ENCODE measurements at regions not wholly inside any gene's neighbourhood (a gene's known extent, or its start where the extent isn't known, plus 50 kb on each side); places are given as distances from the start of the nearest gene placed in this dataset.
"Not testable (repeated sequence)": the region's sequence is repeated elsewhere in the genome, so short reads cannot be mapped to it uniquely, and the experiment has no call there.

- no peaks in the 10 kb centered on the region for H3K4me1 Mint-ChIP-seq
- no peaks in the 10 kb centered on the region for H3K27me3 Mint-ChIP-seq
- DNase-seq = no peak
- CTCF ChIA-PET = no interaction called here
- no peaks in the 10 kb centered on the region for H3K36me3 Mint-ChIP-seq
- H3K4me3 Mint-ChIP-seq = no peak overlapping the region
- no peaks in the 10 kb centered on the region for H3K9me3 Mint-ChIP-seq
- no peak overlapping the region for H3K27ac Mint-ChIP-seq
Observed at GRCh38 chr7:10521306-10521705, 452.4 kb upstream of the PHF14 start.

- DNase-seq, H3K9me3 Mint-ChIP-seq, H3K27ac Mint-ChIP-seq, H3K36me3 Mint-ChIP-seq, CTCF ChIA-PET, H3K4me1 Mint-ChIP-seq, H3K4me3 Mint-ChIP-seq, H3K27me3 Mint-ChIP-seq: not testable (repeated sequence)
Observed at GRCh38 chr7:10533429-10533828, 440.2 kb upstream of the PHF14 start.

- no peaks in the 10 kb centered on the region for H3K27me3 Mint-ChIP-seq
- no peak for DNase-seq
- H3K4me3 Mint-ChIP-seq = no peak overlapping the region
- H3K36me3 Mint-ChIP-seq = no peaks in the 10 kb centered on the region
- no peak overlapping the region for H3K27ac Mint-ChIP-seq
- no peaks in the 10 kb centered on the region for H3K4me1 Mint-ChIP-seq
- CTCF ChIA-PET = no interaction called here
- H3K9me3 Mint-ChIP-seq = no peaks in the 10 kb centered on the region
Observed at GRCh38 chr7:10536561-10536960, 437.1 kb upstream of the PHF14 start.

GRCh38 chr7:10537764-10538163, 435.9 kb upstream of the PHF14 start:
- CTCF ChIA-PET = no interaction called here
- Mint-ChIP-seq H3K4me3 (no peak overlapping the region), H3K27me3 (no peaks in the 10 kb centered on the region), H3K27ac (no peak overlapping the region), H3K36me3 (no peaks in the 10 kb centered on the region), H3K4me1 (no peaks in the 10 kb centered on the region), H3K9me3 (no peaks in the 10 kb centered on the region)
- no peak for DNase-seq

GRCh38 chr7:10557375-10557774, 416.3 kb upstream of the PHF14 start:
- Mint-ChIP-seq H3K27ac (no peak overlapping the region), H3K9me3 (no peaks in the 10 kb centered on the region), H3K4me1 (no peaks in the 10 kb centered on the region), H3K27me3 (no peaks in the 10 kb centered on the region), H3K4me3 (no peak overlapping the region), H3K36me3 (no peaks in the 10 kb centered on the region)
- CTCF ChIA-PET = no interaction called here
- DNase-seq = no peak

GRCh38 chr7:10560497-10560896, 413.2 kb upstream of the PHF14 start:
- H3K36me3 Mint-ChIP-seq = no peaks in the 10 kb centered on the region
- no peaks in the 10 kb centered on the region for H3K9me3 Mint-ChIP-seq
- no peak overlapping the region for H3K4me3 Mint-ChIP-seq
- no peak for DNase-seq
- CTCF ChIA-PET = interaction anchor here (1.0 kb wide), 1 partner anchor 11 kb away, joined by 3 read pairs; no protein-coding TSS in a partner anchor
- no peaks in the 10 kb centered on the region for H3K4me1 Mint-ChIP-seq
- no peak overlapping the region for H3K27ac Mint-ChIP-seq
- no peaks in the 10 kb centered on the region for H3K27me3 Mint-ChIP-seq

- Mint-ChIP-seq H3K4me1 (no peaks in the 10 kb centered on the region), H3K36me3 (no peaks in the 10 kb centered on the region), H3K27ac (no peak overlapping the region), H3K4me3 (no peak overlapping the region), H3K9me3 (no peaks in the 10 kb centered on the region), H3K27me3 (no peaks in the 10 kb centered on the region)
- CTCF ChIA-PET = no interaction called here
- no peak for DNase-seq
Observed at GRCh38 chr7:10568891-10569290, 404.8 kb upstream of the PHF14 start.

- DNase-seq = no peak
- H3K27ac Mint-ChIP-seq = no peak overlapping the region
- H3K4me3 Mint-ChIP-seq = no peak overlapping the region
- no peaks in the 10 kb centered on the region for H3K4me1 Mint-ChIP-seq
- CTCF ChIA-PET = no interaction called here
- no peaks in the 10 kb centered on the region for H3K36me3 Mint-ChIP-seq
- no peaks in the 10 kb centered on the region for H3K9me3 Mint-ChIP-seq
- no peaks in the 10 kb centered on the region for H3K27me3 Mint-ChIP-seq
Observed at GRCh38 chr7:10571759-10572158, 401.9 kb upstream of the PHF14 start.

GRCh38 chr7:10577866-10578374, 395.8 kb upstream of the PHF14 start:
- no peak overlapping the region for H3K4me3 Mint-ChIP-seq
- CTCF ChIA-PET = no interaction called here
- H3K4me1 Mint-ChIP-seq = no peaks in the 10 kb centered on the region
- no peaks in the 10 kb centered on the region for H3K27me3 Mint-ChIP-seq
- H3K9me3 Mint-ChIP-seq = no peaks in the 10 kb centered on the region
- H3K36me3 Mint-ChIP-seq = no peaks in the 10 kb centered on the region
- H3K27ac Mint-ChIP-seq = no peak overlapping the region
- no peak for DNase-seq

GRCh38 chr7:10579561-10579960, 394.1 kb upstream of the PHF14 start:
- Mint-ChIP-seq H3K36me3 (no peaks in the 10 kb centered on the region), H3K27ac (no peak overlapping the region), H3K27me3 (no peaks in the 10 kb centered on the region), H3K4me3 (no peak overlapping the region), H3K4me1 (no peaks in the 10 kb centered on the region), H3K9me3 (no peaks in the 10 kb centered on the region)
- CTCF ChIA-PET = interaction anchor here (0.6 kb wide), 1 partner anchor 470 kb away, joined by 3 read pairs; no protein-coding TSS in a partner anchor
- no peak for DNase-seq

GRCh38 chr7:10584886-10585285, 388.8 kb upstream of the PHF14 start:
- Mint-ChIP-seq H3K36me3 (no peaks in the 10 kb centered on the region), H3K4me1 (no peaks in the 10 kb centered on the region), H3K27me3 (no peaks in the 10 kb centered on the region), H3K4me3 (no peak overlapping the region), H3K27ac (no peak overlapping the region), H3K9me3 (no peaks in the 10 kb centered on the region)
- CTCF ChIA-PET = no interaction called here
- no peak for DNase-seq

GRCh38 chr7:10588084-10588483, 385.6 kb upstream of the PHF14 start:
- CTCF ChIA-PET = no interaction called here
- DNase-seq = no peak
- H3K4me3 Mint-ChIP-seq = no peak overlapping the region
- H3K27me3 Mint-ChIP-seq = no peaks in the 10 kb centered on the region
- H3K27ac Mint-ChIP-seq = no peak overlapping the region
- no peaks in the 10 kb centered on the region for H3K4me1 Mint-ChIP-seq
- no peaks in the 10 kb centered on the region for H3K9me3 Mint-ChIP-seq
- no peaks in the 10 kb centered on the region for H3K36me3 Mint-ChIP-seq

GRCh38 chr7:10592604-10593003, 381.1 kb upstream of the PHF14 start:
- H3K36me3 Mint-ChIP-seq = no peaks in the 10 kb centered on the region
- H3K4me3 Mint-ChIP-seq = no peak overlapping the region
- DNase-seq = no peak
- no peaks in the 10 kb centered on the region for H3K9me3 Mint-ChIP-seq
- H3K27ac Mint-ChIP-seq = no peak overlapping the region
- H3K27me3 Mint-ChIP-seq = no peaks in the 10 kb centered on the region
- CTCF ChIA-PET = no interaction called here
- no peaks in the 10 kb centered on the region for H3K4me1 Mint-ChIP-seq

- H3K4me1 Mint-ChIP-seq = no peaks in the 10 kb centered on the region
- no peak overlapping the region for H3K27ac Mint-ChIP-seq
- H3K36me3 Mint-ChIP-seq = no peaks in the 10 kb centered on the region
- no peak for DNase-seq
- no peak overlapping the region for H3K4me3 Mint-ChIP-seq
- no peaks in the 10 kb centered on the region for H3K27me3 Mint-ChIP-seq
- no peaks in the 10 kb centered on the region for H3K9me3 Mint-ChIP-seq
- CTCF ChIA-PET = no interaction called here
Observed at GRCh38 chr7:10593080-10593479, 380.6 kb upstream of the PHF14 start.

- Mint-ChIP-seq H3K4me3 (no peak overlapping the region), H3K27ac (no peak overlapping the region), H3K4me1 (no peaks in the 10 kb centered on the region), H3K27me3 (no peaks in the 10 kb centered on the region), H3K36me3 (no peaks in the 10 kb centered on the region), H3K9me3 (no peaks in the 10 kb centered on the region)
- no peak for DNase-seq
- CTCF ChIA-PET = interaction anchor here (0.6 kb wide), 1 partner anchor 217 kb away, joined by 3 read pairs; no protein-coding TSS in a partner anchor
Observed at GRCh38 chr7:10596827-10597226, 376.8 kb upstream of the PHF14 start.

GRCh38 chr7:10604128-10604527, 369.5 kb upstream of the PHF14 start:
- Mint-ChIP-seq H3K36me3 (no peaks in the 10 kb centered on the region), H3K27me3 (no peaks in the 10 kb centered on the region), H3K4me3 (no peak overlapping the region), H3K27ac (no peak overlapping the region), H3K4me1 (no peaks in the 10 kb centered on the region), H3K9me3 (no peaks in the 10 kb centered on the region)
- DNase-seq = no peak
- CTCF ChIA-PET = no interaction called here
